MM.1S (cell line): ENCODE measurements at regions not wholly inside any gene's neighbourhood (a gene's known extent, or its start where the extent isn't known, plus 50 kb on each side); places are given as distances from the start of the nearest gene placed in this dataset.

Experiments
- CTCF ChIP-seq: fragments of 300-600 bp; sonication (generic); IDR thresholded peaks from 2 replicates; pipeline ENCODE4 v1.5.1; 2016; ENCODE audit warnings: antibody characterized with exemption, low read length, mixed read lengths
- EZH2phosphoT487 ChIP-seq: fragments of 300-600 bp; sonication (generic); IDR thresholded peaks from 2 replicates; pipeline ENCODE4 v1.6.1; 2018; ENCODE audit warnings: antibody characterized with exemption, low read length

GRCh38 chr20:6509374-6509773 lies 258.1 kb upstream of the BMP2 start:
- TF ChIP-seq CTCF (no peak), EZH2phosphoT487 (no peak)
